ENCODE measurements at regions not wholly inside any gene's neighbourhood (a gene's known extent, or its start where the extent isn't known, plus 50 kb on each side); places are given as distances from the start of the nearest gene placed in this dataset.

- intact Hi-C loops (cut with micrococcal nuclease) = no loop called here
- no peak overlapping the region for H3K9ac ChIP-seq (ENCODE audit: low read length)
- POLR2A ChIA-PET = no interaction called here
- RAD21 ChIA-PET (ENCODE audit: low non-redundant PET in 1 of 2, low total read pairs in 2 of 2, uncharacterized antibody in 2 of 2, unreplicated experiment in 2 of 2) = no interaction called here
- H3K27me3 ChIP-seq (ENCODE audit: insufficient read depth, low read length) = no peaks in the 10 kb centered on the region
- H3K27ac ChIP-seq (ENCODE audit: low read depth, low read length) = no peak overlapping the region
- TF ChIP-seq MAX (IDR thresholded peaks at IDR 0.05) = no peak
- no peak for TF ChIP-seq SRF (IDR thresholded peaks at IDR 0.05; ENCODE audit: low read depth)
- no peak for TF ChIP-seq TCF7L2 (IDR thresholded peaks at IDR 0.05; ENCODE audit: borderline replicate concordance, extremely low read depth, insufficient read depth, insufficient read length)
- TF ChIP-seq ZNF274 (IDR thresholded peaks at IDR 0.05; ENCODE audit: low read depth, low read length) = no peak
- TF ChIP-seq SP1 (IDR thresholded peaks at IDR 0.05; ENCODE audit: low read depth) = no peak
- TF ChIP-seq ATF3 (IDR thresholded peaks at IDR 0.05) = no peak
- no peak for TF ChIP-seq EGR1 (IDR thresholded peaks at IDR 0.05; ENCODE audit: low read depth)
- no peak for TF ChIP-seq ELF1 (IDR thresholded peaks at IDR 0.05; ENCODE audit: borderline replicate concordance, low read depth)
- H3K36me3 ChIP-seq (ENCODE audit: control insufficient read depth in 1 of 2, insufficient read depth in 2 of 2, low read length in 2 of 2) = no peaks in the 10 kb centered on the region
- no peak overlapping the region for H2AFZ ChIP-seq (ENCODE audit: low read depth, low read length, poor library complexity, severe bottlenecking)
- H3K4me2 ChIP-seq (ENCODE audit: low read length) = no peak overlapping the region
- CTCF ChIA-PET = no interaction called here
- H3K4me1 ChIP-seq (ENCODE audit: control insufficient read depth in 1 of 2, insufficient read depth in 2 of 2, low read length in 2 of 2) = no peaks in the 10 kb centered on the region
- H4K20me1 ChIP-seq (ENCODE audit: insufficient read depth) = no peaks in the 10 kb centered on the region
- no TSS peak for BruUV-seq (replicated peaks)
- H3K9me2 ChIP-seq (ENCODE audit: insufficient read depth) = no peaks in the 10 kb centered on the region
- no peaks in the 10 kb centered on the region for H3K79me2 ChIP-seq (ENCODE audit: insufficient read depth, low read length)
- ATAC-seq (no peak), DNase-seq (ENCODE audit: low read depth, low spot score) (no peak)
- no peak overlapping the region for H3K4me3 ChIP-seq (replicated peaks in 1 of 2; ENCODE audit: low read depth in 1 of 2, low read length in 2 of 2)
- H3K9me3 ChIP-seq (ENCODE audit: control insufficient read depth in 1 of 2, insufficient read depth in 1 of 2, low read depth in 1 of 2, low read length in 2 of 2) = no peaks in the 10 kb centered on the region
These were observed 291.6 kb downstream of the PTBP2 start for GRCh38 chr1:97013136-97013535.

GRCh38 chr1:97013941-97014340 is 292.4 kb downstream of the PTBP2 start:
- DNase-seq (ENCODE audit: low read depth, low spot score) (no peak), ATAC-seq (no peak)
- H4K20me1 ChIP-seq (ENCODE audit: insufficient read depth) = no peaks in the 10 kb centered on the region
- H3K27ac ChIP-seq (ENCODE audit: low read depth, low read length) = no peak overlapping the region
- no peaks in the 10 kb centered on the region for H3K27me3 ChIP-seq (ENCODE audit: insufficient read depth, low read length)
- H3K4me2 ChIP-seq (ENCODE audit: low read length) = no peak overlapping the region
- ChIA-PET CTCF (no interaction called here), POLR2A (no interaction called here), RAD21 (ENCODE audit: low non-redundant PET in 1 of 2, low total read pairs in 2 of 2, uncharacterized antibody in 2 of 2, unreplicated experiment in 2 of 2) (no interaction called here)
- no peaks in the 10 kb centered on the region for H3K79me2 ChIP-seq (ENCODE audit: insufficient read depth, low read length)
- H3K36me3 ChIP-seq (ENCODE audit: control insufficient read depth in 1 of 2, insufficient read depth in 2 of 2, low read length in 2 of 2) = no peaks in the 10 kb centered on the region
- H3K4me1 ChIP-seq (ENCODE audit: control insufficient read depth in 1 of 2, insufficient read depth in 2 of 2, low read length in 2 of 2) = no peaks in the 10 kb centered on the region
- no peaks in the 10 kb centered on the region for H3K9me2 ChIP-seq (ENCODE audit: insufficient read depth)
- no peak for TF ChIP-seq JUND (IDR thresholded peaks at IDR 0.05)
- no peak for TF ChIP-seq ELF1 (IDR thresholded peaks at IDR 0.05; ENCODE audit: borderline replicate concordance, low read depth)
- TF ChIP-seq EZH2phosphoT487 (IDR thresholded peaks at IDR 0.05; ENCODE audit: borderline replicate concordance) = no peak
- TF ChIP-seq POLR2AphosphoS5 (IDR thresholded peaks at IDR 0.05; ENCODE audit: low read depth, low read length) = no peak
- TF ChIP-seq REST (IDR thresholded peaks at IDR 0.05; ENCODE audit: low read depth) = no peak
- TF ChIP-seq ZNF274 (IDR thresholded peaks at IDR 0.05; ENCODE audit: low read depth, low read length) = no peak
- no peak for TF ChIP-seq ZFX (IDR thresholded peaks at IDR 0.05)
- TF ChIP-seq CEBPB (IDR thresholded peaks at IDR 0.05; ENCODE audit: low read depth) = no peak
- TF ChIP-seq SRF (IDR thresholded peaks at IDR 0.05; ENCODE audit: low read depth) = no peak
- no peak overlapping the region for H3K4me3 ChIP-seq (replicated peaks in 1 of 2; ENCODE audit: low read depth in 1 of 2, low read length in 2 of 2)
- H3K9me3 ChIP-seq (ENCODE audit: control insufficient read depth in 1 of 2, insufficient read depth in 1 of 2, low read depth in 1 of 2, low read length in 2 of 2) = no peaks in the 10 kb centered on the region
- no peak overlapping the region for H2AFZ ChIP-seq (ENCODE audit: low read depth, low read length, poor library complexity, severe bottlenecking)
- no peak overlapping the region for H3K9ac ChIP-seq (ENCODE audit: low read length)
- intact Hi-C loops (cut with micrococcal nuclease) = no loop called here
- BruUV-seq (replicated peaks) = no TSS peak

All from HCT116 (cell line).